ENCODE measurements at regions not wholly inside any gene's neighbourhood (a gene's known extent, or its start where the extent isn't known, plus 50 kb on each side); places are given as distances from the start of the nearest gene placed in this dataset.
"Not testable (repeated sequence)": the region's sequence is repeated elsewhere in the genome, so short reads cannot be mapped to it uniquely, and the experiment has no call there.

GRCh38 chrY:12496007-12496406, 205.0 kb upstream of the USP9Y start:
- no peak overlapping the region for H3K4me3 ChIP-seq
- no peak overlapping the region for H3K27ac ChIP-seq
- TF ChIP-seq CTCF (IDR thresholded peaks at IDR 0.05) (no peak), POLR2A (IDR thresholded peaks at IDR 0.05) (no peak)
- H3K27me3 ChIP-seq = no peaks in the 10 kb centered on the region
- no CpG with 5 or more reads among the region's 2 CpGs for WGBS, 2 donors
- no peaks in the 10 kb centered on the region for H3K4me1 ChIP-seq
- intact Hi-C loops (cut with DNase I) = no loop called here
- no peaks in the 10 kb centered on the region for H3K36me3 ChIP-seq
- DNase-seq = no peak
- H3K9me3 ChIP-seq = no peaks in the 10 kb centered on the region

GRCh38 chrY:12500096-12500495, 200.9 kb upstream of the USP9Y start:
- DNase-seq = no peak
- Histone ChIP-seq H3K36me3 (no peaks in the 10 kb centered on the region), H3K4me1 (no peaks in the 10 kb centered on the region), H3K27ac (no peak overlapping the region), H3K4me3 (no peak overlapping the region), H3K9me3 (no peaks in the 10 kb centered on the region), H3K27me3 (no peaks in the 10 kb centered on the region)
- TF ChIP-seq CTCF (IDR thresholded peaks at IDR 0.05) (no peak), POLR2A (IDR thresholded peaks at IDR 0.05) (no peak)
- intact Hi-C loops (cut with DNase I) = no loop called here
- 87% methylated on average over 3 of the region's 3 CpGs; no CpG with 5 or more reads in 1 of the 2 donors for WGBS, 2 donors

GRCh38 chrY:12504028-12504427, 197.0 kb upstream of the USP9Y start:
- WGBS, 2 donors = 50% methylated on average over 3 of the region's 4 CpGs; no CpG with 5 or more reads in 1 of the 2 donors
- H3K9me3 ChIP-seq; H3K27ac ChIP-seq; H3K27me3 ChIP-seq; H3K36me3 ChIP-seq; H3K4me1 ChIP-seq; DNase-seq; intact Hi-C loops (cut with DNase I); H3K4me3 ChIP-seq: not testable (repeated sequence)

GRCh38 chrY:12517338-12517737, 183.7 kb upstream of the USP9Y start:
- no peak overlapping the region for H3K4me3 ChIP-seq
- intact Hi-C loops (cut with DNase I) = no loop called here
- H3K27me3 ChIP-seq = no peaks in the 10 kb centered on the region
- no peaks in the 10 kb centered on the region for H3K9me3 ChIP-seq
- H3K27ac ChIP-seq = no peak overlapping the region
- TF ChIP-seq POLR2A (IDR thresholded peaks at IDR 0.05) (no peak), CTCF (IDR thresholded peaks at IDR 0.05) (no peak)
- no peaks in the 10 kb centered on the region for H3K36me3 ChIP-seq
- 15% methylated on average over 1 of the region's 1 CpG; no CpG with 5 or more reads in 1 of the 2 donors for WGBS, 2 donors
- DNase-seq = no peak
- no peaks in the 10 kb centered on the region for H3K4me1 ChIP-seq

DNA sequence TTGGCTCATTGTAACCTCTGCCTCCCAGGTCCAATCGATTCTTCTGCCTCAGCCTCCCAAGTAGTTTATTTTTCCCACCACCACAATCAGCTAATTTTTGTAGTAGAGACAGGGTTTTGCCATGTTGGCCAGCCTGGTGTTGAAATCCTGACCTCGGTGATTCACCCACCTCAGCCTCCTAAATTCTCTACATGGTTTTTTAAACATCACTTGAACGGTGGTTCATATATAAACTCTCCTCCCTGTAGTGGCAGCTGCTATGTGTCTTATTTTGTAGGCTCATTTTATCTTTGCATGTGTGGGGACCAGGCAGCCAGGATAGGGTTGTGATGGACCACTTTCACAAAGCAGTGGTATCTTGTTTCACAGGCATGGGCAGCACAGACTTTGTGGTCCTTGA, 175.8 kb upstream of the USP9Y start:
- Histone ChIP-seq H3K4me3 (no peak overlapping the region), H3K9me3 (no peaks in the 10 kb centered on the region), H3K4me1 (no peaks in the 10 kb centered on the region), H3K27ac (no peak overlapping the region), H3K27me3 (no peaks in the 10 kb centered on the region), H3K36me3 (no peaks in the 10 kb centered on the region)
- no peak for TF ChIP-seq POLR2A (IDR thresholded peaks at IDR 0.05)
- TF ChIP-seq CTCF (IDR thresholded peaks at IDR 0.05) = no peak
- WGBS, 2 donors = 58% methylated on average over 3 of the region's 3 CpGs; no CpG with 5 or more reads in 1 of the 2 donors
- DNase-seq = no peak
- intact Hi-C loops (cut with DNase I) = no loop called here

DNA sequence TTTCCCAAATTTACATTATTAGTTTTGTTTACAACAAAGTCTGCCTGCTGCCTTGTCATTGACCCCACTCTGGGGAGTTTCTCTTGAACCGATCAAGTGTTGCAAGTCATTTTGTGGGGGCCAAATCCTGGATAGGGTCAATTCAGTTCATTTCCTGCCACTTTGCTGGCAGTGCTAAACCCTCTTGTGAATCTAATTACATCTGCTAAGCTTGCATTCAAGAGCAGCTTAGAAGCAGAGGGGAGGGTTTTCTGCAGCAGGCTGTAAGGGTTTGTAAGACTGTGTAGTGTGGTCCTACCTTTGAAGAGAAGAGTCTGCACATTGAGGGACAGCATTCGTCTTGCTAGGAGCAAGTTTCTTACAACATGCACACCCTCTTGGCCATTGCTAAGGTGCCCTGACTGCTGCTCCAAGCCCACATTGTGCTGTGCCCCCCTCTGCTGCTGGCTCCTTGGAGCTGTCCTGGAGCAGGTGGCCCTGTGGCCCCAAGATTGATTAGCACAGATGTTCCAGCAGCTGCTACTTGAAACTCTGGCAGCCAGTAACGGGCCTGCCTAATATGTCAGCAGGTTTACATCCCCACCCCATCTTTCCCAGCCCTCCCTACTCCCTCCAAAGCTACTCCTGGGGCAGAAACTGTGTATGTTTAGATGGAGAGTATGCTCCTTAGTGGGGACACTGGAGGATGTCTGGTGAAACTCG, 174.5 kb upstream of the USP9Y start:
- Histone ChIP-seq H3K4me1 (no peaks in the 10 kb centered on the region), H3K27me3 (no peaks in the 10 kb centered on the region), H3K9me3 (no peaks in the 10 kb centered on the region), H3K27ac (no peak overlapping the region), H3K4me3 (no peak overlapping the region), H3K36me3 (no peaks in the 10 kb centered on the region)
- whole genome bisulfite sequencing, 2 donors = 17% methylated on average over 3 of the region's 4 CpGs; no CpG with 5 or more reads in 1 of the 2 donors
- DNase-seq = no peak
- TF ChIP-seq CTCF (IDR thresholded peaks at IDR 0.05) = no peak
- no peak for TF ChIP-seq POLR2A (IDR thresholded peaks at IDR 0.05)
- intact Hi-C loops (cut with DNase I) = no loop called here
